ENCODE measurements at regions not wholly inside any gene's neighbourhood (a gene's known extent, or its start where the extent isn't known, plus 50 kb on each side); places are given as distances from the start of the nearest gene placed in this dataset.

DNA sequence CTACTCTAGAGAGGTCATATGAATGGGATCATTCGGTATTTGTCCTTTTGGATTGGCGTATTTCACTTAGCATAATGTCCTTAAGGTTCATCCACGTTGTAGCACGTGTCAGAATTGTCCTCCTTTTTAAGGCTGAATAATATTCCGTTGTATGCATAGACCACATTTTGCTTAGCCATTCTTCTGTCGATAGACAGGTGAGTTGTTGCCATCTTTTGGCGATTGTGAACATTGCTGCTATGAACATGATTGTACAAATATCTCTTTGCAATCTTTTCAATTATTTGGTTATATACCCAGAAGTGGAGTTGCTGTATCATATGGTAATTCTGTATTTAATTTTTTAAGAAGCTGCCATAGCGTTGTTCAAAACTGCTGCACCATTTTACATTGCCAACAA, 52.4 kb upstream of the GOLGA8J start:
- no peaks in the 10 kb centered on the region for H3K9me3 ChIP-seq (ENCODE audit: control insufficient read depth, low read depth, low read length)
- H3K36me3 ChIP-seq (ENCODE audit: control insufficient read depth, low read depth, low read length) = no peaks in the 10 kb centered on the region
- H3K4me1 ChIP-seq (ENCODE audit: control insufficient read depth, low read depth, low read length) = no peaks in the 10 kb centered on the region
- no peak overlapping the region for H3K9ac ChIP-seq (ENCODE audit: low read length)
- no peaks in the 10 kb centered on the region for H3K27me3 ChIP-seq (ENCODE audit: control insufficient read depth, insufficient read depth, low read length)
- no peak overlapping the region for H3K4me3 ChIP-seq (ENCODE audit: low read length)
- no peak overlapping the region for H3K27ac ChIP-seq (ENCODE audit: low read length)

DNA sequence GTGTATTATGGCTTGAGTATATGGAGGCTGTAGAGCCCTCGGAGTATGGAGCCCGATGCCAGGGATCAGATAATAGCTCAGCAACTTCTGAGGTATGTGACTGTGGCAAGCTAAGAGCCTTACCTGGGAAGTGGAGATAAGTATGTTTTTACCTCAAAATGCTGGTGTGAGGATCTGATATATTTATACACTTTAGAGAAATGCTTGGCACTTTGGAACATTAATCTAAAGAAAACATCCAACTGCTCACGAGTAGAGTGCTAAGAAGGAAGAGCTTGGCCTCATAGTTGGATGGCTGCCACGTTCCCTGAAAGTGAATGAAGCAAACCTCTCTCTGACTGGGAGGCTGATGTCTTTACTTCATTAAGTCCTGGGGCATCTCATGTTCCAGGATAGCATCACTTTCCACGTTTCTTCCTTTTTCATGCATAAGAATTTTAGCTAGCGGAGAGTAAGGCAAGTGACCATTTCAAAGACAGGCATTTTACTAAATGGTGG, 58.9 kb upstream of the GOLGA8J start:
- H3K9ac ChIP-seq (ENCODE audit: low read length) = no peak overlapping the region
- H3K4me1 ChIP-seq (ENCODE audit: control insufficient read depth, low read depth, low read length) = no peaks in the 10 kb centered on the region
- H3K27me3 ChIP-seq (ENCODE audit: control insufficient read depth, insufficient read depth, low read length) = no peaks in the 10 kb centered on the region
- no peaks in the 10 kb centered on the region for H3K36me3 ChIP-seq (ENCODE audit: control insufficient read depth, low read depth, low read length)
- H3K27ac ChIP-seq (ENCODE audit: low read length) = no peak overlapping the region
- no peaks in the 10 kb centered on the region for H3K9me3 ChIP-seq (ENCODE audit: control insufficient read depth, low read depth, low read length)
- no peak overlapping the region for H3K4me3 ChIP-seq (ENCODE audit: low read length)

DNA sequence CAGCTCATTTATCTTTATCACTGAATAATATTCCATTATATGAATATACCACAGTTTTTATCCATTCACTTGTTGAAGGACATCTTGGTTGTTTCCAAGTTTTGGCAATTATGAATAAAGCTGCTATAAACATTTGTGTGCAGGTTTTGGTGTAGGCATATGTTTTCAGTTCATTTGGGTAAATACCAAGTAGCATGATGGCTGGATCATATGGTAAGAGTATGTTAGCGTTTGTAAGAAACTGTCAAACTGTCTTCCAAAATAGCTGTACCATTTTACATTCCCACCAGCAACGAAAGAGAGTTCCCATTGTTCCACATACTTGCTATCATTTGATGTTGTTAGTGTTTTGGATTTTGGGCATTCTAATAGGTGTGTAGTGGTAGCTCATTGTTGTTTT, 72.0 kb upstream of the GOLGA8J start:
- no peaks in the 10 kb centered on the region for H3K36me3 ChIP-seq (ENCODE audit: control insufficient read depth, low read depth, low read length)
- no peaks in the 10 kb centered on the region for H3K27me3 ChIP-seq (ENCODE audit: control insufficient read depth, insufficient read depth, low read length)
- no peak overlapping the region for H3K4me3 ChIP-seq (ENCODE audit: low read length)
- H3K9ac ChIP-seq (ENCODE audit: low read length) = no peak overlapping the region
- H3K27ac ChIP-seq (ENCODE audit: low read length) = no peak overlapping the region
- H3K4me1 ChIP-seq (ENCODE audit: control insufficient read depth, low read depth, low read length) = no peaks in the 10 kb centered on the region
- H3K9me3 ChIP-seq (ENCODE audit: control insufficient read depth, low read depth, low read length) = no peaks in the 10 kb centered on the region

DNA sequence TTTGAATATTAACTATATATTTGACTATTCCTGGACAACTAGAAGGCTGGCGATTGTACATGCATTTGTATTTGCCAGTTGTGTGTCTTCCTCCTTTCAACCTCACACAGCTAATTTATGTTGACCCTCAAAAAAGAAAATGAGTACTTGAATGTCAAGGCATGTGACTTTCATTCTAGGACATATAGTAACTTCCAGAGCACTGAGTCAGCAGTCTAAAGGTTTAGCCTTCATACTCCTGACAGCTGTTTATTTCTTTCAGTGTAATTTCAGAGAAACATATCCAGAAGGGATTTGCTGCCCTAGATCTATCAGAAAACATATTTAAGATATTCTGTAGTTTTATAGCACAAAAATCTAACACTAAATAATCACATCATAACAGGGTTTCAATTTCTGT, 74.6 kb upstream of the GOLGA8J start:
- H3K9ac ChIP-seq (ENCODE audit: low read length) = no peak overlapping the region
- H3K4me3 ChIP-seq (ENCODE audit: low read length) = no peak overlapping the region
- H3K36me3 ChIP-seq (ENCODE audit: control insufficient read depth, low read depth, low read length) = no peaks in the 10 kb centered on the region
- H3K4me1 ChIP-seq (ENCODE audit: control insufficient read depth, low read depth, low read length) = no peaks in the 10 kb centered on the region
- H3K9me3 ChIP-seq (ENCODE audit: control insufficient read depth, low read depth, low read length) = no peaks in the 10 kb centered on the region
- H3K27ac ChIP-seq (ENCODE audit: low read length) = no peak overlapping the region
- H3K27me3 ChIP-seq (ENCODE audit: control insufficient read depth, insufficient read depth, low read length) = no peaks in the 10 kb centered on the region

DNA sequence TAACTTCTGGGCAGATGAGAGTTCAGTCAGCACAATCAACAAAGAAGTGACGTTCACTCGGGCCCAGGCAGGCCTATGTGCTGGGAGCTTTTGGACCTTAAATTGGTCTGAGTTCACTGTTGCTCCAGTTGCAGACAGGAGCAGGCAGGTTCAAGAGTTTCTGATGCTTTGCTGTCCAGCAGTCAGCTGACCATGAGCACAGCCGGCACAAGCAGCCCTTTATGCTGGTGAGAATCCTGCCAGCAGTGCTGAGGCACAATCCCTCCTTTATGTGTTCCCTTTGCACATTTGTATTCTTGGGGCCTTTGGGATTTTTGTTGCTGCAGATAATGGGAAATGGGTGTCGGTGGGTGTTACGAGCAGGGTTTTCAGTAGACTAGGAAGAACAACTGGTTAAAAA, 81.2 kb upstream of the GOLGA8J start:
- Histone ChIP-seq H3K36me3 (ENCODE audit: control insufficient read depth, low read depth, low read length) (no peaks in the 10 kb centered on the region), H3K27me3 (ENCODE audit: control insufficient read depth, insufficient read depth, low read length) (no peaks in the 10 kb centered on the region)

DNA sequence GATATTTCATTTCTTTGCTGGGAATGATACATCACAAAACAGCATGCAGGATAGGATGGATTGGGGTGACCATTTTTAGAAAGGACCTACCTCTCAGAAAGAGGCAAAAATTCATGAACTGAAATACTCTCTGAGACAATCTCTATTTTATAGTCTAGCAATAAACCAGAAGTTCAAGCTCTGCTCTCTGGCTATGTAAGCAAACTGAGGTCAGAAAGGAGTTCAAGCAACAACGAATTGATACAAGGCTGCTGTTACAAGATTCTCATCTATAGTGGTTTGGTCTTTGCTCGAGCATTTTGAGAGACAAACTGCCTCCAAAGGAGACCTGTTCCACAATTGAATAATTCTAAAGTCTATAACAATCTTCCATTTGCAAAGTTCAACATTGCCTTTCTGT, 84.7 kb upstream of the GOLGA8J start:
- no peak overlapping the region for H3K4me3 ChIP-seq (ENCODE audit: low read length)
- H3K9me3 ChIP-seq (ENCODE audit: control insufficient read depth, low read depth, low read length) = no peaks in the 10 kb centered on the region
- H3K4me1 ChIP-seq (ENCODE audit: control insufficient read depth, low read depth, low read length) = peaks cover 6% of the 10 kb centered on the region
- no peaks in the 10 kb centered on the region for H3K27me3 ChIP-seq (ENCODE audit: control insufficient read depth, insufficient read depth, low read length)
- H3K27ac ChIP-seq (ENCODE audit: low read length) = no peak overlapping the region
- no peaks in the 10 kb centered on the region for H3K36me3 ChIP-seq (ENCODE audit: control insufficient read depth, low read depth, low read length)
- no peak overlapping the region for H3K9ac ChIP-seq (ENCODE audit: low read length)

More for the DNA sequence above, 81.2 kb upstream of the GOLGA8J start:
- Histone ChIP-seq H3K9ac (ENCODE audit: low read length) (no peak overlapping the region), H3K4me1 (ENCODE audit: control insufficient read depth, low read depth, low read length) (no peaks in the 10 kb centered on the region), H3K4me3 (ENCODE audit: low read length) (no peak overlapping the region), H3K9me3 (ENCODE audit: control insufficient read depth, low read depth, low read length) (no peaks in the 10 kb centered on the region), H3K27ac (ENCODE audit: low read length) (no peak overlapping the region)

DNA sequence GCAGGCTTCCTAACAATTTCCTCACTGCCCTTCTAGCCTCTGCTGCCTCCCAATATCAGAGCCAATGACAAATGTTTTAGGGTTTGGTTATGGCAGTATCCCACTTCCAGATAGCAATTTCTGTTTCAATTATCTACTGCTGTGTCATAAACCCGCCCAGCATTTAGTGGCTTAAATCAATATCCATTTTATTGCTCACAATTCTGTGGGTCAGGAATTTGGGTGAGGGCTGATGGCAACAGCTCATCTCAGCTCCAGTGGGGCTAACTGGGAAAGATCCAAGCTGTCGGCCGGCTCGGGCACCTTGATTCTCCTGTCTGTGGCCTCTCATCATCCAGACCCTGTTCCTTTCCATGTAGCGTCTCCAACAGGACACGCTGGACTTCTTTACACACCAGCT, 85.3 kb upstream of the GOLGA8J start:
- no peak overlapping the region for H3K9ac ChIP-seq (ENCODE audit: low read length)
- H3K27me3 ChIP-seq (ENCODE audit: control insufficient read depth, insufficient read depth, low read length) = no peaks in the 10 kb centered on the region
- H3K9me3 ChIP-seq (ENCODE audit: control insufficient read depth, low read depth, low read length) = no peaks in the 10 kb centered on the region
- H3K27ac ChIP-seq (ENCODE audit: low read length) = no peak overlapping the region
- no peak overlapping the region for H3K4me3 ChIP-seq (ENCODE audit: low read length)
- H3K4me1 ChIP-seq (ENCODE audit: control insufficient read depth, low read depth, low read length) = peaks cover 6% of the 10 kb centered on the region
- H3K36me3 ChIP-seq (ENCODE audit: control insufficient read depth, low read depth, low read length) = no peaks in the 10 kb centered on the region

DNA sequence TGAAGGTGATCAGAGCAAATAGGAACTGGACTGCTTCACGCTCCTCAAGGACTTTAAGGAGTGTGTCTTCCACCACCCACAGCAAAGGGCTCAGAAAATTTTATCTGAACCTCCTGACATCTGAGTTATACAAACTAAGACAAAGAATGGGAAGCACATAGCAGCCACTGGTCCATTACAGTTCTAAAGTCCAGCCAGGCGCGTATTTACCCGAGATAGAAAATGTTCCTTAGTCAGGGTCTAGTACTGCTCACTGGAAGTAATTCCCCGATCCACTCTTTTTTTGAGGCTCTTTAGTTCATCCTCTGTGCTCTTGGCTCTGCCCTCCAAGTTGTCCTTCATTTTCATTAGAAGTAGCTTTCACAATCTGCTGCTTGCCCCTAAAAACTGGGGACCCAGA, 88.5 kb upstream of the GOLGA8J start:
- H3K36me3 ChIP-seq (ENCODE audit: control insufficient read depth, low read depth, low read length) = no peaks in the 10 kb centered on the region
- no peak overlapping the region for H3K9ac ChIP-seq (ENCODE audit: low read length)
- H3K4me3 ChIP-seq (ENCODE audit: low read length) = no peak overlapping the region
- no peaks in the 10 kb centered on the region for H3K27me3 ChIP-seq (ENCODE audit: control insufficient read depth, insufficient read depth, low read length)
- no peak overlapping the region for H3K27ac ChIP-seq (ENCODE audit: low read length)
- H3K4me1 ChIP-seq (ENCODE audit: control insufficient read depth, low read depth, low read length) = peaks cover 9% of the 10 kb centered on the region
- H3K9me3 ChIP-seq (ENCODE audit: control insufficient read depth, low read depth, low read length) = no peaks in the 10 kb centered on the region

DNA sequence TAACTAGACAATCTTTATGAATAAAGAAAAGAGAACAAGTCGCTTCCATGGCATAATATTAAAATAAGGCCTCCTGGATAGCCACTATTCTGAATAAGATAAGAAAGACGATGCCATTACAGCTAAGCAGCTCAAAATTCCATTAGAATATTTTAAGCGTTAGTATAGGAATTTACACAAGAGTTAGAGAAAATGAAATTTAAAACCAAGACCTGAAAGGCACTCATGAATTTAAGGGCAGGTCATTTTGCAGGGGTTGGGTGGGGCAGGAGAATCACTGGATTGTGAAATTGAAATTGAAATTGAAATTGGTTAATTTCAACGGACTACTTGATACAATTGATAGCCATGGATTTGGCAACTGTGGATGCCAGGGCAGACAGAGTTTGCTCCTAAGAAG, 91.8 kb upstream of the GOLGA8J start:
- no peak overlapping the region for H3K9ac ChIP-seq (ENCODE audit: low read length)
- H3K4me3 ChIP-seq (ENCODE audit: low read length) = no peak overlapping the region
- no peaks in the 10 kb centered on the region for H3K36me3 ChIP-seq (ENCODE audit: control insufficient read depth, low read depth, low read length)
- H3K4me1 ChIP-seq (ENCODE audit: control insufficient read depth, low read depth, low read length) = peaks cover 14% of the 10 kb centered on the region
- H3K9me3 ChIP-seq (ENCODE audit: control insufficient read depth, low read depth, low read length) = no peaks in the 10 kb centered on the region
- H3K27me3 ChIP-seq (ENCODE audit: control insufficient read depth, insufficient read depth, low read length) = no peaks in the 10 kb centered on the region
- no peak overlapping the region for H3K27ac ChIP-seq (ENCODE audit: low read length)

DNA sequence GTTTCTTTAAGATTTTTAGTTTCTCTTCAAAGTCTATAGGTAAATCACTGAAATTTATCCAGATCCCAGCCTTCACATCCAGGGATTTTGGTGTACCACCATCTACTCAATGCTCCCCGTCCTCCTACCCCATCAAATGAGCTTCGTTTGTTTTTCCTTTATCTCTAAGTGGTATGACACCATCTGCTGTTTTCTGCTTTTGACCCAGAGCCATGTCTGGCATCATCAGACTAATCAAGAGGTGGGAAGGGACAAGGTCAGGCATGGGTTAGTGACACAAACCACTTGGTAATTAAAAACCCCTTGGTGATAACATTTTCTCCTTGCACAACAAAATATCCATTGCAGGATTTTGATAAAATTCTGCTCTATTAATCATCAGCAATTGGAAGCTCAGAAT, 92.7 kb upstream of the GOLGA8J start:
- H3K9ac ChIP-seq (ENCODE audit: low read length) = no peak overlapping the region
- H3K9me3 ChIP-seq (ENCODE audit: control insufficient read depth, low read depth, low read length) = no peaks in the 10 kb centered on the region
- no peaks in the 10 kb centered on the region for H3K36me3 ChIP-seq (ENCODE audit: control insufficient read depth, low read depth, low read length)

DNA sequence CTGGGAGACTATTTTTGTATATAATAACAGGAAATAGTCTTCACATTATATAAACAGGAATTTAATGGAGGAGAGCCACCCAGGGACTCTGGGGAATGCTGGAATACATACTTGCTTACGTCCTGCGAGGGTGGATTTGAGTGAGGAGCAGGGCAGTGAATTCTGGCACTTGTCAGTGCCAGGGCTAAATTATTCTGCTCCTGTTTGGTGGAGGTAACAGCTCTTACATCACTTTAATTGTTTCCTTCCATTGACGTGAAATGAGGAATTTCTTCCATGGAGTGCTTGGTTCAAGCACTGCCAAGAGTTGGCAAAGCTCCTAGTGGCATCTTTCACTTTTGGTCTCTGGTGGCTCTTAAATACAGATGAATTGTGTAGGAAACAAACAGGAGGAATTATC, 94.1 kb upstream of the GOLGA8J start:
- H3K4me3 ChIP-seq (ENCODE audit: low read length) = no peak overlapping the region
- H3K4me1 ChIP-seq (ENCODE audit: control insufficient read depth, low read depth, low read length) = peaks cover 20% of the 10 kb centered on the region
- H3K36me3 ChIP-seq (ENCODE audit: control insufficient read depth, low read depth, low read length) = no peaks in the 10 kb centered on the region
- no peak overlapping the region for H3K27ac ChIP-seq (ENCODE audit: low read length)
- no peaks in the 10 kb centered on the region for H3K9me3 ChIP-seq (ENCODE audit: control insufficient read depth, low read depth, low read length)
- H3K9ac ChIP-seq (ENCODE audit: low read length) = no peak overlapping the region
- no peaks in the 10 kb centered on the region for H3K27me3 ChIP-seq (ENCODE audit: control insufficient read depth, insufficient read depth, low read length)

More for the DNA sequence above, 92.7 kb upstream of the GOLGA8J start:
- no peak overlapping the region for H3K4me3 ChIP-seq (ENCODE audit: low read length)
- no peaks in the 10 kb centered on the region for H3K27me3 ChIP-seq (ENCODE audit: control insufficient read depth, insufficient read depth, low read length)
- H3K4me1 ChIP-seq (ENCODE audit: control insufficient read depth, low read depth, low read length) = peaks cover 23% of the 10 kb centered on the region
- H3K27ac ChIP-seq (ENCODE audit: low read length) = no peak overlapping the region

DNA sequence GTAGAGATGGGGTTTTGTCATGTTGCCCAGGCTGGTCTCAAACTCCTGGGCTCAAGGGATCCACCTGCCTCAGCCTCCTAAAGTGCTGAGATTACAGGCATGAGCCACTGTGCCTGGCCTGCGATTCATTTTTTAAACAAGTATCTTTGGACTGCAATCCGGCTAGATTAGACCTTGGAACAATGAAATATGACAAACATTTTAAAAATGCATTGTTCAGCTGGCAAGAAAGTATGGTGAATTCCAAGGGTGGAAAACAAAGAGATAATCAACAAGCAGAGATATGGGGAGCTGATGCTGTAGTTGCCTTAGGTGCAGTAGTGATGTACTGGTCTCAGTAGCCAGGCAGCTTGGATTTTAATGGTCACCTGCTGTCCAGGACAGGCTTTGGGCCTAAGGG, 95.8 kb upstream of the GOLGA8J start:
- H3K4me3 ChIP-seq (ENCODE audit: low read length) = no peak overlapping the region
- no peak overlapping the region for H3K27ac ChIP-seq (ENCODE audit: low read length)
- H3K27me3 ChIP-seq (ENCODE audit: control insufficient read depth, insufficient read depth, low read length) = no peaks in the 10 kb centered on the region
- H3K36me3 ChIP-seq (ENCODE audit: control insufficient read depth, low read depth, low read length) = no peaks in the 10 kb centered on the region
- peaks cover 19% of the 10 kb centered on the region for H3K4me1 ChIP-seq (ENCODE audit: control insufficient read depth, low read depth, low read length)
- no peak overlapping the region for H3K9ac ChIP-seq (ENCODE audit: low read length)
- H3K9me3 ChIP-seq (ENCODE audit: control insufficient read depth, low read depth, low read length) = no peaks in the 10 kb centered on the region
